Heart left ventricle (tissue), 13 donors: ENCODE measurements at regions not wholly inside any gene's neighbourhood (a gene's known extent, or its start where the extent isn't known, plus 50 kb on each side); places are given as distances from the start of the nearest gene placed in this dataset.
"Not testable (repeated sequence)": the region's sequence is repeated elsewhere in the genome, so short reads cannot be mapped to it uniquely, and the experiment has no call there.

Source experiments
- POLR2A ChIP-seq, 2 donors: fragments of 450-650 bp; IDR thresholded peaks; one replicate each; pipeline ENCODE4 v1.6.1; 2017; ENCODE audit warnings: antibody characterized with exemption in 2 of 2, mild to moderate bottlenecking in 2 of 2, moderate library complexity in 2 of 2
- TF ChIP-seq, protein P1 (sequence below), 12 donors: fragments of 200-600 bp; sonication (generic) in 4 of 12; IDR thresholded peaks; one replicate each; pipeline versions ENCODE4 v1.5.0 to v1.8.0; 2018 to 2022; ENCODE audit warnings: antibody characterized with exemption in 12 of 12, mild to moderate bottlenecking in 5 of 12
- donor health status: ischemic (EF 13 %, LVEDD 7.1; RV severe dilation, severe dysfunction).
- donor health status: DM: no; HTN: yes; CAD: no.
- donor health status: DM: no; HTN: no; CAD: no.
- donor health status: ischemic (EF 25% LVEDD 6.9; RV normal size, moderate dysfunction).
- donor health status: ischemic (EF 25% LVEDD 5.7; RV mildly dilated, moderate dysfunction).
- donor health status: ischemic (EF 35%, LVEDD 5.7; RV mildly dilated, moderate dysfunction).
- donor health status: nonischemic (EF 11% LVEDD 7.7; RV severe dilation, severe dysfunction).
- donor health status: DM: yes; HTN: yes; CAD: no.
- donor health status: PGD.
- donor health status: ischemic (EF 29% LVEDD 5.4; RV normal size, mild dysfunction).
- donor health status: nonischemic (EF 23%, LVEDD 6.1; RV moderate dilation, normal function).

DNA sequence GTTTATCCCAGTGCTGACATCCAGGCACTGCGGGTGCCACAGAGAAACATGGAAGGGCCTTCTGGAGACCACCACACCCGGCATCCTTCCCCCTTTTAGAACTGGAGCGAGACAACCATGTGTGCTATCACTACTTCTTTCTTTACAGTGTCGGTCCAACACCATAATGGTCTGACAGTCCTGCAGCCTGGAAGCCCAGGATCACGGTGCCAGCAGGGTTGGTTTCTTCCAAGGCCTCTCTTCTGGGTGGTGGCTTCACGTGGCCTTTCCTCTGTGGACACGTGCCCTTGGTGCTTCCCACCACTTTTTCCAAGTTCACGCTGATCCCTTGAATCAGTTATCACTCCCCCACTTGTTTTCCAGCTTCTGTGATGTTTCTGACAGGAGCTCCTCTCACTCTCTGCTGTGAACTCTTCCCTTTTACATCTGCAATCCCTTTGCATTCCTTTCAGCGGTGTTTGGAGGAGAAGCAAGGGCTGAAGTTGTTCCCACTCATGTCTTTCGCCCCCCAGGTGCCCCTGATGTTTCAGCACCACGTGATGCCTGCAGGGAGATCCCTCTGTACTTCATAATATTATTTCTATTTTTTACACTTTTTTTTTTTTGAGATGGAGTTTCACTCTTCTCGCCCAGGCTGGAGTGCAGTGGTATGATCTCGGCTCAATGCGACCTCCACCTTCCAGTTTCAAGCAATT, 1067.0 kb downstream of the RPIA start:
- not testable (repeated sequence) for TF ChIP-seq POLR2A (IDR thresholded peaks at IDR 0.05)
- TF ChIP-seq, protein P1, sequence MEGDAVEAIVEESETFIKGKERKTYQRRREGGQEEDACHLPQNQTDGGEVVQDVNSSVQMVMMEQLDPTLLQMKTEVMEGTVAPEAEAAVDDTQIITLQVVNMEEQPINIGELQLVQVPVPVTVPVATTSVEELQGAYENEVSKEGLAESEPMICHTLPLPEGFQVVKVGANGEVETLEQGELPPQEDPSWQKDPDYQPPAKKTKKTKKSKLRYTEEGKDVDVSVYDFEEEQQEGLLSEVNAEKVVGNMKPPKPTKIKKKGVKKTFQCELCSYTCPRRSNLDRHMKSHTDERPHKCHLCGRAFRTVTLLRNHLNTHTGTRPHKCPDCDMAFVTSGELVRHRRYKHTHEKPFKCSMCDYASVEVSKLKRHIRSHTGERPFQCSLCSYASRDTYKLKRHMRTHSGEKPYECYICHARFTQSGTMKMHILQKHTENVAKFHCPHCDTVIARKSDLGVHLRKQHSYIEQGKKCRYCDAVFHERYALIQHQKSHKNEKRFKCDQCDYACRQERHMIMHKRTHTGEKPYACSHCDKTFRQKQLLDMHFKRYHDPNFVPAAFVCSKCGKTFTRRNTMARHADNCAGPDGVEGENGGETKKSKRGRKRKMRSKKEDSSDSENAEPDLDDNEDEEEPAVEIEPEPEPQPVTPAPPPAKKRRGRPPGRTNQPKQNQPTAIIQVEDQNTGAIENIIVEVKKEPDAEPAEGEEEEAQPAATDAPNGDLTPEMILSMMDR (IDR thresholded peaks at IDR 0.05), result not testable (repeated sequence)
